Activated T-cell treated with anti-CD3 and anti-CD28 coated beads, Interleukin-2, amount 50 U/mL, for 72 hours (primary cell): ENCODE measurements at regions not wholly inside any gene's neighbourhood (a gene's known extent, or its start where the extent isn't known, plus 50 kb on each side); places are given as distances from the start of the nearest gene placed in this dataset.
"Not testable (repeated sequence)": the region's sequence is repeated elsewhere in the genome, so short reads cannot be mapped to it uniquely, and the experiment has no call there.

Experiments used
- ATAC-seq, 2 donors: fragments of 150-1000 bp; cut with Tn5 transposase; replicated peaks in 1 of 2; 2 replicates each; pipeline ENCODE4 v1.10.0; 2021; ENCODE audit warnings: moderate library complexity in 2 of 2, mild to moderate bottlenecking in 1 of 2
- DNase-seq, 2 donors: peaks; one replicate each; pipeline ENCODE4 v3.0.0; 2021 to 2022; ENCODE audit warnings: mixed read lengths in 1 of 2
- H3K27ac Mint-ChIP-seq: one replicate; pipeline ENCODE4 v1.8.0; 2022; ENCODE audit warnings: mild to moderate bottlenecking, moderate library complexity, mixed read lengths
- H3K27me3 Mint-ChIP-seq: one replicate; pipeline ENCODE4 v1.8.0; 2022; ENCODE audit warnings: low read depth, mixed read lengths
- H3K36me3 Mint-ChIP-seq, 2 donors: one replicate each; pipeline ENCODE4 v1.8.0; 2022; ENCODE audit warnings: mixed read lengths in 2 of 2, mild to moderate bottlenecking in 1 of 2; ENCODE audit not compliant: insufficient read depth in 2 of 2
- H3K4me1 Mint-ChIP-seq: one replicate; pipeline ENCODE4 v1.8.0; 2022; ENCODE audit warnings: low read depth, mixed read lengths
- H3K4me3 Mint-ChIP-seq, 2 donors: one replicate each; pipeline ENCODE4 v1.8.0; 2022; ENCODE audit warnings: mild to moderate bottlenecking in 2 of 2, mixed read lengths in 2 of 2, moderate library complexity in 2 of 2
- H3K9me3 Mint-ChIP-seq, 2 donors: one replicate each; pipeline ENCODE4 v1.8.0; 2022; ENCODE audit warnings: mixed read lengths in 2 of 2

DNA sequence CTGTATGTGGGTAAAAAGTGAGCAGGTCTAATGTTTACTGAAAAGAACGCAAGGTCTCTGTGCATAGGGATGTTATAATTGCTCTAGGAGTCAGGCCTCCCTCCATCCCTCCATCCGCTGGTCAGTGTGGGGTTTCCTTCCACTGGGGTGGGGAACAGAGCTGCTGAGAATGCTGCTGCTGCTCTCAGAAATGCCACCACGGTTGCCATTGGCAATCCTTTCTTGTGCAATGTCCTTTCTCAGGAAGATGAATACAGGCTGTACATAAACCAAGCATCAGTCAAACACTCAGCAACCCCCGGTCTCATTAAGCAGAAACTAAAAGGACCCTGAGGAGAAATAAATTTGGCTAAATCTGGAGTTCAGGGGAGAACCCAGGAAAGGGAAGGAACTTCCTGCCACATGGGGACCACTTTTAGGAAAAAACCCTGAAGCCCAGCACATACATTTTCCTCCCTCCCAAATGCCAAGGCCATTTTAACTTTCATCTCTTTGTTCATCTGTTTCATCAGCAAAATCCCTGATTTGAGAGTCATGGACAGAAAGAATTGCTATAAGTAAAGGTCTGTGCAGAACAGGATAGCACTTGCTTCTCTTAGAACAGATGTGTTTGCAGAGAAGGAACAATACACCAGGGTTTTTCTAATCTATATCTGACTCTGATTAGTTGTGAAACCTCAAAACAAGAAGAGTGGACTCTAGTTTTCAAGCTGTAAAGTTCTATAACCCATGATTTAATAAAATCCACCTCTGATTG, 70.4 kb upstream of the SLC1A3 start:
- Mint-ChIP-seq H3K4me3 (no peak overlapping the region), H3K27me3 (peaks cover 4% of the 10 kb centered on the region), H3K27ac (no peak overlapping the region), H3K4me1 (no peaks in the 10 kb centered on the region), H3K36me3 (no peaks in the 10 kb centered on the region), H3K9me3 (no peaks in the 10 kb centered on the region)
- ATAC-seq (no peak), DNase-seq (no peak)

DNA sequence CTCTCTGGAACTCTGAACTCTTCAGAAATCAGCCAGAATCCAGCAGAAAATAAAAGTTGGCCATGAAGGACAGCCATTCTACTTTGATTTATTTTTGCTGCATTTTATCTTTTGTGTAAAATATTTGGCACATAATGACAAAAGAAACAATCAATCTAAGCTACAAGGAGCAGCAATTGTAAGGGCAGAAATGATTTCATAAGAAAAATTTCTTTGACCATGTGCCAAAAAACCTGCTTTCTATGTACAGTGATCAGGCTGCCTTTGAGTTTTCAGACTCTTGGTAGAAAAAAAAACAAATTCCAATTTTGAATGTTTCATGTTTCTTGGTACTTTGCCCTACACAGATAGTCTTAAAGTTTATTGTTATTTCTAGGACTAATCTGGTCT, 69.8 kb upstream of the SLC1A3 start:
- no peak overlapping the region for H3K4me3 Mint-ChIP-seq
- H3K4me1 Mint-ChIP-seq: no peaks in the 10 kb centered on the region
- no peak for DNase-seq
- no peak overlapping the region for H3K27ac Mint-ChIP-seq
- ATAC-seq: no peak
- H3K27me3 Mint-ChIP-seq: peaks cover under 1% of the 10 kb centered on the region
- H3K9me3 Mint-ChIP-seq: no peaks in the 10 kb centered on the region
- H3K36me3 Mint-ChIP-seq: no peaks in the 10 kb centered on the region

GRCh38 chr5:36537724-36538123, 68.7 kb upstream of the SLC1A3 start:
- H3K4me1 Mint-ChIP-seq: no peaks in the 10 kb centered on the region
- DNase-seq (no peak), ATAC-seq (no peak)
- H3K27ac Mint-ChIP-seq: no peak overlapping the region
- H3K27me3 Mint-ChIP-seq: no peaks in the 10 kb centered on the region
- H3K9me3 Mint-ChIP-seq: no peaks in the 10 kb centered on the region
- no peak overlapping the region for H3K4me3 Mint-ChIP-seq
- H3K36me3 Mint-ChIP-seq: no peaks in the 10 kb centered on the region

- no peak for ATAC-seq
- Mint-ChIP-seq H3K36me3 (no peaks in the 10 kb centered on the region), H3K4me3 (no peak overlapping the region), H3K27ac (peak overlapping the region; percentile 34), H3K4me1 (no peaks in the 10 kb centered on the region), H3K9me3 (peaks cover 3 to 4% of the 10 kb centered on the region in 2 donors), H3K27me3 (peaks cover 7% of the 10 kb centered on the region)
- no peak for DNase-seq
Observed at GRCh38 chr5:36552651-36553393, 53.6 kb upstream of the SLC1A3 start.

GRCh38 chr5:36555035-36555434, 51.4 kb upstream of the SLC1A3 start:
- H3K4me1 Mint-ChIP-seq, H3K27ac Mint-ChIP-seq: not testable (repeated sequence)

More at GRCh38 chr5:36555035-36555434, 51.4 kb upstream of the SLC1A3 start:
- not testable (repeated sequence) for H3K4me3 Mint-ChIP-seq, DNase-seq, H3K9me3 Mint-ChIP-seq, ATAC-seq, H3K36me3 Mint-ChIP-seq
- peaks cover 12% of the 10 kb centered on the region for H3K27me3 Mint-ChIP-seq
